GM21528 (cell line): ENCODE measurements at regions not wholly inside any gene's neighbourhood (a gene's known extent, or its start where the extent isn't known, plus 50 kb on each side); places are given as distances from the start of the nearest gene placed in this dataset.
A peak's percentile ranks its signal among the peaks of the same experiment; 100 is the strongest.

Experiments
- ATAC-seq: cut with Tn5 transposase; IDR thresholded peaks from one replicate; pipeline ENCODE4 v1.9.1; 2021; ENCODE audit warnings: mild to moderate bottlenecking, moderate library complexity; ENCODE audit not compliant: unreplicated experiment, low FRiP score

DNA sequence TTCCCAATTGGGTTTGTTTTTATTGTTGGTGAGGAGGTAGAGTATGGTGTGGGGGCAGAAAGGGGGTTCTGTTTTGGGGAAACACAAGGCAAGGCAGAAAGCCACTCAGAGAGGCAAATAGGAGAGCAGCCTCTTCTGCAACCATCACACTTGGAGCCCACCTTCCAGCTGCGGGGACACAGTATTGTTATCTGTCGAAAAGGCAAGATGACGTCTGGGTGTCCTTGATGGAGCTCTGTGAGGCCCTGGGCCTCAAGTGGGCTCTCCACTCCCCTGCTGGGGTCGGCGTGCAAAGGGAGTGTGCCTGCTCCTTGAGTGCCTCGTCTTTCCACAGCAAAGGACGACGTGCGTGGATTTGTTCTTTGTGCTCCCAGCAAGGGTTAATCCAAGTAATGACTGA is 227.6 kb downstream of the ANAPC1 start:
- ATAC-seq = no peak

- no peak for ATAC-seq
These were observed 227.1 kb downstream of the ANAPC1 start for GRCh38 chr2:111656894-111657293.

DNA sequence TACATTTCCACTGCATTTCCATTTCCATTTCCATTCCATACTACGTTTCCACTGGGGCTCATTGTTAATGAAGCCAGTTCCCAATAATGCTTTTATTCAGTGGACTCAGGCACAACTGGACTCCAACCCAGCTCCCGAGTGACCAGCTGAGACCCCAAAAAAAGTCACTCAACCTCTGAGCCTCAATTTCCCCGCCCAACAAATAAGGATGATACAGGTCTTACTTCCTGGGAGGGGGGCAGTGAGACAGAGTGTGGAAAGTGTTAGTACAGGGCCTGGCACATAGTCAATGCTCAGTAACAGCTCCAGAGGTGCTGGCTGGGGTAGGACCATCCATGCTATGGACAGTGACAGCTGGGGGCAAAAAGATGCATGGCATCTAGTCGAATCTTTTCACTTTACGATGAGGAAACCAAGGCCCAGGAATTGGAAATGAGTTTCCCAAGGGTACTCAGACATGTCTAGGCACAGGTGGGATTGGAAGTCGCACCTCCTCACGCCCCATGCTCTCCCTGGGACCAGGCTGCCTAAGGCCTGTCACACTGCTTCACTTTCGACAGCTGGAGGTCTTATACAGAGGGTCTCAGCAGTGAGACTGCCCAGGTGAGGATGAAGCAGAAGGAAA is 226.5 kb downstream of the ANAPC1 start:
- no peak for ATAC-seq

DNA sequence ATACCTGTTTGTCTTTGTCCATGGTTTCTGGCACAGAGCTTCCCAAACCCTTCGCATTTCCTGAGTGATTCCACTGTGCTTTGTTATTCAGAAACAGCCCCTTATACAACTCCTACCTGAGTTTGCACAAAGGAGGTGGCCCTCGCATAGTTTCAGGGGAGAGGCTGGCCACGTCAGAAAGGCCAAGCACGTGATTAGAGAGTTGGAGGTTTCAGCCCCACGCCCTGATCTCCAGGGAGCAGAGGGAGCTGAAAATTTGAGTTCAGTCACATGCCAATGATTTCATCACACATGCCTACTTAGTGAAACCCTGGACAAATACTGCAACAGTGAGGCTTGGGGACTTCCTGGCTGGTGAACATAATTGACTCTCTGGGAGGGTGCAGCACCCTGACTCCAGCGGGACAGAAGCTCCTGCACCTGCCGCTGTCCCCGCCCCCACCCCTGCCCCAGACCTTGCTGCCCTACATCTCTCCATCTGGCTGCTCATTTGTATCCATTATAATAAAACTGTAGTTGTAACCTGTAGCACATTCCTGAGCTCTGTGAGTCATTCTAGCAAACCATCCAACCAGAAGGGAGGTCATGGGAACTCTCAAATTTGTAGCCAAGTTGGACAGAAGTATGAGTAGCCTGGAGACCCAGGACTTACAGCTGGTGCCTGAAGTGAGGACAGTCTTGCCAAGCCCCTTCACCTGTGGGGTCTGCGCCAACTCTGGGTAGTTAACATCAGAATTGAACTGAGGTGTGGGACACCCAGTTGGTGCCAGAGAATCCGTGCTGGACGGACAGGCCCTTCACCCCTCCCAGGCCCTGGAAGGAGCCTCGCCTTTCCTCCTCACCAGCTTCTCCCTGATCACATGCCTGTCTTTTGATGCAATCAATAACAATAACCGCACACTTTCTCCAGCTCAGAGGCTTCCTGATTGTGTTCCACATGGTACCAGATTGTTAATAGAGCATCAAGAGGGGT is 224.3 kb downstream of the ANAPC1 start:
- no peak for ATAC-seq

DNA sequence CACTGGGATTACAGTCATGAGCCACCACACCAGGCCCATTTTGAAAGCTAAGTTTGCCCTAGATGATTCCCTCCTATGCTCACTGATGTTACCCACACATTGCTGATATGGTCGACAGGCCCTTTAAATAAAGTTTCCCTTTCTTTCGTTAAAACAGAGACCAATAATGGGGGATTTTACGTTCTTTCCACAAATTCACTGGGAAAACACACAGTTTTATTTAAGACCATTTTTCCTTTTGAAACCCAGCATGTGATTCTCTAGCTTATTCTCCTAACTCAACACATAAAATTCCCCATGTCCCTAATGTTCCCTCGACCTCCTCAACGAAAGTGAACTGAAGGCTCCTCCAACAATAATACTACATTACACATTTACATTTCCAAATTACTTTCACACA is 223.2 kb downstream of the ANAPC1 start:
- ATAC-seq = no peak

GRCh38 chr2:111661286-111661940 is 222.6 kb downstream of the ANAPC1 start:
- ATAC-seq = no peak

GRCh38 chr2:111662039-111662770 is 221.8 kb downstream of the ANAPC1 start:
- ATAC-seq = no peak

DNA sequence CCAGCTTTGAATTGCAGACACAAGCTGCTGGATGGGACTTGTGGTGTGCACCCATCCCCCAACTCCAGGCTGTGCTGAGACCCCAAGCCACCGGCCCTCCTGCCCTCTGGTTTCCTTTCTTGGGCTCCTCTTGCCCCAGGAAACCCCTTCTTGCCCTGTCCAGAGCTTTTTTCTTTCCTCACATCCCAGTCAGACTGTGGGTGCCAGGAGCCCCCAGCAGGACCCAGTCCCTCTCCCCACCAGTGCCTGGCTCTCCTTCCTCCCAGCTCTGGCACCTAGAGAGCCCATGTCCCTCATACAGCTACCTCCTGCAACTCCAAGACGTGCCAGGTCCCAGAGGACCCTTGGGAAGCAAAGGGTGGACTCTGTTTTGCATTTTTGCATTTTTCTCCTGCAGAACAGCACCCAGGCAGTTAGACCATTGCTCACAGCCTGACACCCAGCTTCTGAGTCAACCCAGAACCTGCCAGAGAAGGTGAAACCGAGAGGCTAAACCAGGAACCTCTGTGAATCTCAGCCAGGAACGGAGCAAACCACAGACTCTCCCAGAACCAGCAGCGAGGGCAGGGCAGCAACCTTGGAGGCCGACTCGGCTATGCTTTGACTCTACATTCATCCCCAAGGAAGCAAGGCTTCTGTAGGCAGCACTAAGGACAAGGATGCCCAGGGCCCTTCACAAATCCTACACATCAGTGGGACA is 221.1 kb downstream of the ANAPC1 start:
- peak; percentile 64 for ATAC-seq

- ATAC-seq = no peak
These were observed 220.3 kb downstream of the ANAPC1 start for GRCh38 chr2:111663471-111664274.

GRCh38 chr2:111664275-111664850 is 219.6 kb downstream of the ANAPC1 start:
- no peak for ATAC-seq

GRCh38 chr2:111665011-111665410 is 219.0 kb downstream of the ANAPC1 start:
- ATAC-seq = no peak

DNA sequence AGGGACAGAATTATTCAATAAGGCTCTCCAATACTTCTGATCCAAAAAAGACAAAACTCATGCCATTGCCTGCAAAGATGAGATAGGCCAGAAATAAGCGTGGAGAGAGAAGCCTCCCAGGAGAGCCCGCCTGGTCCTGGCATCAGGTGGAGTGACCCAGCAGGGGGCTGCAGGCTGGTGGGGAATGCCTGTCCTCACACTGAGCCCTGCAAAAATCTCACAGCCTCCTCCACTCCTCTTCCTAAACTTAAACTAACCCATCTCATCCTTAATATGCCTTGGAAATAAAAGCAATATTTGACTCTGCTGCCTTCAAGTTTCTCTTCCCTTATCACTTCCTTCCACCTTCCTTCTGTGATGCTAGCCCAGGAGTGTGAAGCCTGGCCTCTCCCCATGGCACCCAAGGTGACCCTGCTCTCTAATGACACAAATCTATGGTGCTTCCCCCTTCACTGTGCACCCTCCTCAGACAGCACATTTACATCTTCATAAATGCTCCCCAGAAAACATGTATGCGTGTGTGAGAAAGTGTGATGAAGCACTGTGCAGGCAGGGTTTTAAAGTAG is 218.4 kb downstream of the ANAPC1 start:
- ATAC-seq = no peak

GRCh38 chr2:111666160-111666559 is 217.8 kb downstream of the ANAPC1 start:
- ATAC-seq = no peak

DNA sequence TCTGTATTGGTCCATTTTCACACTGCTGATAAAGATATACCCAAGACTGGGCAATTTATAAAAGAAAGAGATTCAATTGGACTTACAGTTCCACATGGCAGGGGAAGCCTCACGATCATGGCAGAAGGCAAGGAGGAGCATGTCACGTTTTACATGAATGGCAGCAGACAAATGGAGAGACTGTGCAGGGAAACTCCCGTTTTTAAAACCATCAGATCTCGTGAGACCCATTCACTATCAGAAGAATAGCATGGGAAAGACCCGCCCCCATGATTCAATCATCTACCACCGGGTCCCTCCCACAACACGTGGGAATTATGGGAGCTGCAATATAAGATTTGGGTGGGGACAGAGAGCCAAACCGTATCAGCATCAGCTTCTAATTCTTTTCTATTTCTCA is 217.0 kb downstream of the ANAPC1 start:
- no peak for ATAC-seq

- ATAC-seq = no peak
These were observed 216.3 kb downstream of the ANAPC1 start for GRCh38 chr2:111667542-111668273.

DNA sequence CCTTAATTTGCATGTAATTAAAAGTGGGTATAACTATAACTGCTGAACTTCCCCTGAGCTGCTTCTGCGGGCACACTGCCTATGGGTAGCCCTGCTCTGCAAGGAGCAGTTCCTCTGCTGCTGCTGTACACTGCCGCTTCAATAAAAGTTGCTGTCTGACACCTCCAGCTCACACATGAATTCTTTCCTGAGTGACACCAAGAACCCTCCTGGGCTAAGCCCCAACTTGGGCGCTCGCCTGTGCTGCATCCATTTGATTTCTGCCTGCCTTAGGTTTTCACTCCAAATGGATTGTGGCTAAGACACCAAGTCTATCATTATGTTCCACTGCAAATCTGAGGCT is 215.7 kb downstream of the ANAPC1 start:
- no peak for ATAC-seq

DNA sequence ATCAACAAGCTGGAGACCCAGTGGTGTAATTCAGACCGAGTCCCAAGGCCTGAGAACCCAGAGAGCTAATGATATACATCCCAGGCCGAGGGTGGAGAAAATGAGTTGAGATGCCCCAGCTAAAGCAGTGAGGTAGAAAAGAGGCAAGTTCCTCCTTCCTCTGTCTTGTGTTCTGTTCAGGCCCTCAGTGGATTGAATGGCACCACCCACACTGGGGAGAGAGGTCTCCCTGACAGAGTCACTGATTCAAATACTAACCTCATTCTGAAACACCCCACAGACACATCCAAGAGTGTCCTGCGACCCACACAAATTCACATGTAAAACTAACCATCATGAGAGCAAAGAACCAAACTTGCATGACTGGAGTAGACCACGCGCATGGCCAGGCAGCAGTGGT is 215.3 kb downstream of the ANAPC1 start:
- ATAC-seq = no peak
